ENCODE measurements at regions not wholly inside any gene's neighbourhood (a gene's known extent, or its start where the extent isn't known, plus 50 kb on each side); places are given as distances from the start of the nearest gene placed in this dataset.
"Not testable (repeated sequence)": the region's sequence is repeated elsewhere in the genome, so short reads cannot be mapped to it uniquely, and the experiment has no call there.

GRCh38 chr12:54112336-54112735 lies 58.7 kb downstream of the HOXC4 start:
- not testable (repeated sequence) for TF ChIP-seq TCF4 (CRISPR knock-in tag; IDR thresholded peaks at IDR 0.05; ENCODE audit: borderline replicate concordance); ARNTL (CRISPR knock-in tag; IDR thresholded peaks at IDR 0.05; ENCODE audit: borderline replicate concordance, low read depth); CSRNP3 (CRISPR knock-in tag; IDR thresholded peaks at IDR 0.05); OSR1 (CRISPR knock-in tag; IDR thresholded peaks at IDR 0.05); SNAI2 (CRISPR knock-in tag; IDR thresholded peaks at IDR 0.05); CREB5 (CRISPR knock-in tag; IDR thresholded peaks at IDR 0.05; ENCODE audit: low read depth); RARB (CRISPR knock-in tag; IDR thresholded peaks at IDR 0.05); ZNF8 (CRISPR knock-in tag; IDR thresholded peaks at IDR 0.05); ZNF565 (CRISPR knock-in tag; conservative IDR thresholded peaks at IDR 0.05; ENCODE audit: low read depth)

All from SK-N-SH treated with all-trans-retinoic acid at 6 μM for 48 hours (cell line).